SK-N-SH (cell line): ENCODE measurements at regions not wholly inside any gene's neighbourhood (a gene's known extent, or its start where the extent isn't known, plus 50 kb on each side); places are given as distances from the start of the nearest gene placed in this dataset.

Source experiments
- CTCF ChIA-PET: fragments of 300-600, 350-600 bp; formaldehyde crosslinking; extraction: SDS; loops from one replicate; lab custom pipeline; 2021; lab: Yijun Ruan, JAX
- POLR2A ChIA-PET: fragments of 350-600 bp; sonication (Branson Sonifier 250); formaldehyde crosslinking; extraction: SDS; loops from one replicate; lab custom pipeline; 2020; ENCODE audit warnings: antibody characterized with exemption, inconsistent platforms; lab: Yijun Ruan, JAX
- DNase-seq: peaks from one replicate; pipeline ENCODE4 v3.0.0; 2012
- H2AFZ ChIP-seq: fragments of 200-600 bp; sonication (generic); 2 replicates; pipeline ENCODE4 v1.8.1; 2016; ENCODE audit warnings: antibody characterized with exemption, mild to moderate bottlenecking, low read depth
- H3F3A ChIP-seq: fragments of 200-600 bp; sonication (generic); replicated peaks from 2 replicates; pipeline ENCODE3; 2016; ENCODE audit warnings: antibody characterized with exemption, mild to moderate bottlenecking; ENCODE audit not compliant: insufficient read depth
- H3K27ac ChIP-seq, 2 experiments: fragments of 200-500 bp in 1 of 2; fragments of 200-600 bp in 1 of 2; sonication (Bioruptor generic) in 1 of 2; sonication (generic), shearing (Covaris generic) in 1 of 2; 2 replicates each; pipeline versions ENCODE4 v1.5.1 to v1.6.1; 2014 to 2016; ENCODE audit warnings: low read depth in 2 of 2, inconsistent platforms in 1 of 2, low read length in 1 of 2, mild to moderate bottlenecking in 1 of 2, mixed read lengths in 1 of 2
- H3K27me3 ChIP-seq: fragments of 200-600 bp; sonication (generic), shearing (Covaris generic); 2 replicates; pipeline ENCODE4 v1.6.1; 2016; ENCODE audit warnings: mixed run types; ENCODE audit not compliant: insufficient read depth
- H3K36me3 ChIP-seq, 2 experiments: fragments of 200-500 bp in 1 of 2; fragments of 200-600 bp in 1 of 2; sonication (Bioruptor generic) in 1 of 2; sonication (generic) in 1 of 2; replicated peaks in 1 of 2; 2 replicates each; pipeline versions ENCODE3 to v1.5.1; 2014 to 2016; ENCODE audit warnings: low read length in 1 of 2, mild to moderate bottlenecking in 1 of 2; ENCODE audit not compliant: insufficient read depth in 2 of 2, control insufficient read depth in 1 of 2
- H3K4me1 ChIP-seq, 2 experiments: fragments of 200-500 bp in 1 of 2; fragments of 200-600 bp in 1 of 2; sonication (Bioruptor generic) in 1 of 2; sonication (generic), shearing (Covaris generic) in 1 of 2; 2 replicates each; pipeline versions ENCODE4 v1.5.1 to v1.6.1; 2014 to 2016; ENCODE audit warnings: low read depth in 1 of 2, low read length in 1 of 2, mixed run types in 1 of 2; ENCODE audit not compliant: insufficient read depth in 2 of 2, control insufficient read depth in 1 of 2
- H3K4me2 ChIP-seq: fragments of 200-600 bp; sonication (generic), shearing (Covaris generic); 2 replicates; pipeline ENCODE4 v1.6.1; 2017; ENCODE audit warnings: mixed run types
- H3K4me3 ChIP-seq, 2 experiments: fragments of 200-500 bp in 1 of 2; fragments of 200-600 bp in 1 of 2; sonication (Bioruptor generic) in 1 of 2; sonication (generic), shearing (Covaris generic) in 1 of 2; 2 replicates each; pipeline versions ENCODE4 v1.5.1 to v1.8.1; 2014 to 2016; ENCODE audit warnings: low read depth in 2 of 2, inconsistent platforms in 1 of 2, low read length in 1 of 2, mild to moderate bottlenecking in 1 of 2, mixed read lengths in 1 of 2, moderate library complexity in 1 of 2
- H3K79me2 ChIP-seq: fragments of 200-600 bp; sonication (generic); 2 replicates; pipeline ENCODE4 v1.8.1; 2017; ENCODE audit warnings: mild to moderate bottlenecking; ENCODE audit not compliant: insufficient read depth
- H3K9ac ChIP-seq: fragments of 200-600 bp; sonication (generic); 2 replicates; pipeline ENCODE4 v1.6.1; 2017; ENCODE audit warnings: mixed run types
- H3K9me2 ChIP-seq: fragments of 200-600 bp; sonication (generic); 2 replicates; pipeline ENCODE4 v1.6.1; 2017; ENCODE audit warnings: mixed run types
- H3K9me3 ChIP-seq: fragments of 200-600 bp; sonication (generic); 2 replicates; pipeline ENCODE4 v1.6.1; 2017; ENCODE audit warnings: mixed run types, mild to moderate bottlenecking, moderate library complexity
- H4K20me1 ChIP-seq: fragments of 200-600 bp; sonication (generic); 2 replicates; pipeline ENCODE4 v1.6.1; 2017; ENCODE audit warnings: mild to moderate bottlenecking, mixed run types; ENCODE audit not compliant: insufficient read depth
- EP300 ChIP-seq, 2 experiments: IDR thresholded peaks; 2 replicates each; pipeline versions ENCODE4 v1.4.0 to v1.6.1; 2012; ENCODE audit warnings: borderline replicate concordance in 1 of 2, low read depth in 1 of 2, low read length in 1 of 2
- EZH2phosphoT487 ChIP-seq: fragments of 200-600 bp; sonication (generic); IDR thresholded peaks from 2 replicates; pipeline ENCODE4 v1.6.1; 2017; ENCODE audit warnings: low read depth, mixed run types, mild to moderate bottlenecking, antibody characterized with exemption, moderate library complexity, borderline replicate concordance
- FOSL2 ChIP-seq: IDR thresholded peaks from 2 replicates; pipeline ENCODE4 v1.4.0; 2012; ENCODE audit warnings: low read depth, mild to moderate bottlenecking, moderate library complexity, borderline replicate concordance
- GABPA ChIP-seq: IDR thresholded peaks from 2 replicates; pipeline ENCODE4 v1.4.0; 2012; ENCODE audit warnings: low read depth, mild to moderate bottlenecking
- GATA2 ChIP-seq: sonication (generic); formaldehyde crosslinking; IDR thresholded peaks from 2 replicates; pipeline ENCODE4 v1.5.0; 2020; ENCODE audit warnings: mild to moderate bottlenecking, missing genetic modification reagents
- MEF2A ChIP-seq: IDR thresholded peaks from 2 replicates; pipeline ENCODE4 v1.4.0; 2012; ENCODE audit warnings: low read depth, borderline replicate concordance
- NFIC ChIP-seq: IDR thresholded peaks from 2 replicates; pipeline ENCODE4 v1.4.0; 2012; ENCODE audit warnings: borderline replicate concordance
- SIN3A ChIP-seq: IDR thresholded peaks from 2 replicates; pipeline ENCODE4 v1.6.1; 2012; ENCODE audit warnings: low read depth, mild to moderate bottlenecking, low read length, moderate library complexity, borderline replicate concordance
- SMC3 ChIP-seq: IDR thresholded peaks from 2 replicates; pipeline ENCODE4 v1.6.1; 2012; ENCODE audit warnings: low read depth, low read length, improper control_type of control experiment
- TAF1 ChIP-seq: IDR thresholded peaks from 2 replicates; pipeline ENCODE4 v1.6.1; 2012; ENCODE audit warnings: low read depth, mild to moderate bottlenecking, low read length, moderate library complexity, borderline replicate concordance
- TEAD4 ChIP-seq: IDR thresholded peaks from 2 replicates; pipeline ENCODE4 v1.4.0; 2012; ENCODE audit warnings: mild to moderate bottlenecking, borderline replicate concordance; ENCODE audit not compliant: insufficient read depth
- WGBS: methylation state at CpG from one replicate; pipeline ENCODE4 v1.1.6; 2017; ENCODE audit warnings: low lambda C conversion rate; 5-methylcytosine and 5-hydroxymethylcytosine counted together
- TF ChIP-seq, protein P1 (sequence below): IDR thresholded peaks from 2 replicates; pipeline ENCODE4 v1.4.0; 2012; ENCODE audit warnings: low read depth, borderline replicate concordance
- TF ChIP-seq, protein P2 (sequence below): fragments of 200-600 bp; sonication (generic); IDR thresholded peaks from 2 replicates; pipeline ENCODE4 v1.6.1; 2017; ENCODE audit warnings: antibody characterized with exemption, mild to moderate bottlenecking, moderate library complexity
- TF ChIP-seq, protein P3 (sequence below): IDR thresholded peaks from 2 replicates; pipeline ENCODE4; 2012
- TF ChIP-seq, protein P4 (sequence below): IDR thresholded peaks from 2 replicates; pipeline ENCODE4 v1.4.0; 2012; ENCODE audit warnings: low read depth, borderline replicate concordance

DNA sequence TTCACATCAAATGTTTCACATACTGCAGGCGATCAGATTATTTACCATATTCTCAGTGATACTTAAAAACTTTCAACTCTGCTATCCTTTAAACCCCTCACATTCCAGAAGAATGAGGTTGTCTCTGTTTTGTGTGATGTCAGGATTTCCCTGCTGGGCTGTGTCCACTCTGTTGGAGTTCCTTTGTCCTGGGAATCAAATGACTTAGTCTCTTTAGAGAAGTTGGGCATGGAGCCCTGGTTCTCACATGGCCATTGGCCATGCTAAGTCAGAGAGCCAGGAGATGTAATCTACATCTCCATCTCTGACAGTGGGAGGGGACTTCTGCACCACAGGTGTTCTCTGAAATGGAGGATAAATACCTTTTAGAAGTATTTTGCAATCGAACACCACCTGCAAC is 205.1 kb upstream of the MAF start:
- WGBS: 11% methylated on average over 2 of the region's 2 CpGs
- H4K20me1 ChIP-seq: no peaks in the 10 kb centered on the region
- H3K27ac ChIP-seq: no peak overlapping the region
- TF ChIP-seq, protein P1, sequence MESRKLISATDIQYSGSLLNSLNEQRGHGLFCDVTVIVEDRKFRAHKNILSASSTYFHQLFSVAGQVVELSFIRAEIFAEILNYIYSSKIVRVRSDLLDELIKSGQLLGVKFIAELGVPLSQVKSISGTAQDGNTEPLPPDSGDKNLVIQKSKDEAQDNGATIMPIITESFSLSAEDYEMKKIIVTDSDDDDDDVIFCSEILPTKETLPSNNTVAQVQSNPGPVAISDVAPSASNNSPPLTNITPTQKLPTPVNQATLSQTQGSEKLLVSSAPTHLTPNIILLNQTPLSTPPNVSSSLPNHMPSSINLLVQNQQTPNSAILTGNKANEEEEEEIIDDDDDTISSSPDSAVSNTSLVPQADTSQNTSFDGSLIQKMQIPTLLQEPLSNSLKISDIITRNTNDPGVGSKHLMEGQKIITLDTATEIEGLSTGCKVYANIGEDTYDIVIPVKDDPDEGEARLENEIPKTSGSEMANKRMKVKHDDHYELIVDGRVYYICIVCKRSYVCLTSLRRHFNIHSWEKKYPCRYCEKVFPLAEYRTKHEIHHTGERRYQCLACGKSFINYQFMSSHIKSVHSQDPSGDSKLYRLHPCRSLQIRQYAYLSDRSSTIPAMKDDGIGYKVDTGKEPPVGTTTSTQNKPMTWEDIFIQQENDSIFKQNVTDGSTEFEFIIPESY: no peak
- TF ChIP-seq SIN3A: no peak
- no peak for TF ChIP-seq EZH2phosphoT487
- no peak for TF ChIP-seq TEAD4
- no peak for TF ChIP-seq SMC3
- TF ChIP-seq MEF2A: no peak
- no peak for TF ChIP-seq GATA2 (CRISPR knock-in tag)
- no peak for TF ChIP-seq GABPA
- no peak for TF ChIP-seq NFIC
- TF ChIP-seq FOSL2: no peak
- TF ChIP-seq, protein P2, sequence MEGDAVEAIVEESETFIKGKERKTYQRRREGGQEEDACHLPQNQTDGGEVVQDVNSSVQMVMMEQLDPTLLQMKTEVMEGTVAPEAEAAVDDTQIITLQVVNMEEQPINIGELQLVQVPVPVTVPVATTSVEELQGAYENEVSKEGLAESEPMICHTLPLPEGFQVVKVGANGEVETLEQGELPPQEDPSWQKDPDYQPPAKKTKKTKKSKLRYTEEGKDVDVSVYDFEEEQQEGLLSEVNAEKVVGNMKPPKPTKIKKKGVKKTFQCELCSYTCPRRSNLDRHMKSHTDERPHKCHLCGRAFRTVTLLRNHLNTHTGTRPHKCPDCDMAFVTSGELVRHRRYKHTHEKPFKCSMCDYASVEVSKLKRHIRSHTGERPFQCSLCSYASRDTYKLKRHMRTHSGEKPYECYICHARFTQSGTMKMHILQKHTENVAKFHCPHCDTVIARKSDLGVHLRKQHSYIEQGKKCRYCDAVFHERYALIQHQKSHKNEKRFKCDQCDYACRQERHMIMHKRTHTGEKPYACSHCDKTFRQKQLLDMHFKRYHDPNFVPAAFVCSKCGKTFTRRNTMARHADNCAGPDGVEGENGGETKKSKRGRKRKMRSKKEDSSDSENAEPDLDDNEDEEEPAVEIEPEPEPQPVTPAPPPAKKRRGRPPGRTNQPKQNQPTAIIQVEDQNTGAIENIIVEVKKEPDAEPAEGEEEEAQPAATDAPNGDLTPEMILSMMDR: no peak
- no peak for TF ChIP-seq TAF1
- TF ChIP-seq, protein P3, sequence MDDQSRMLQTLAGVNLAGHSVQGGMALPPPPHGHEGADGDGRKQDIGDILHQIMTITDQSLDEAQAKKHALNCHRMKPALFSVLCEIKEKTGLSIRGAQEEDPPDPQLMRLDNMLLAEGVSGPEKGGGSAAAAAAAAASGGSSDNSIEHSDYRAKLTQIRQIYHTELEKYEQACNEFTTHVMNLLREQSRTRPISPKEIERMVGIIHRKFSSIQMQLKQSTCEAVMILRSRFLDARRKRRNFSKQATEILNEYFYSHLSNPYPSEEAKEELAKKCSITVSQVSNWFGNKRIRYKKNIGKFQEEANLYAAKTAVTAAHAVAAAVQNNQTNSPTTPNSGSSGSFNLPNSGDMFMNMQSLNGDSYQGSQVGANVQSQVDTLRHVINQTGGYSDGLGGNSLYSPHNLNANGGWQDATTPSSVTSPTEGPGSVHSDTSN: no peak
- TF ChIP-seq, protein P4, sequence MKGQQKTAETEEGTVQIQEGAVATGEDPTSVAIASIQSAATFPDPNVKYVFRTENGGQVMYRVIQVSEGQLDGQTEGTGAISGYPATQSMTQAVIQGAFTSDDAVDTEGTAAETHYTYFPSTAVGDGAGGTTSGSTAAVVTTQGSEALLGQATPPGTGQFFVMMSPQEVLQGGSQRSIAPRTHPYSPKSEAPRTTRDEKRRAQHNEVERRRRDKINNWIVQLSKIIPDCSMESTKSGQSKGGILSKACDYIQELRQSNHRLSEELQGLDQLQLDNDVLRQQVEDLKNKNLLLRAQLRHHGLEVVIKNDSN: no peak
- TF ChIP-seq EP300 (IDR thresholded peaks at IDR 0.05; ENCODE audit: borderline replicate concordance in 1 of 2, low read depth in 1 of 2, low read length in 1 of 2): no peak
- no peaks in the 10 kb centered on the region for H3K9me3 ChIP-seq
- H3K9ac ChIP-seq: no peak overlapping the region
- H3K9me2 ChIP-seq: no peaks in the 10 kb centered on the region
- H3K27me3 ChIP-seq: no peaks in the 10 kb centered on the region
- no peaks in the 10 kb centered on the region for H3K4me1 ChIP-seq
- ChIA-PET POLR2A (no interaction called here), CTCF (no interaction called here)
- H3K4me2 ChIP-seq: no peak overlapping the region
- no peaks in the 10 kb centered on the region for H3F3A ChIP-seq
- no peak overlapping the region for H3K4me3 ChIP-seq
- H3K36me3 ChIP-seq: no peaks in the 10 kb centered on the region
- no peak for DNase-seq
- no peak overlapping the region for H2AFZ ChIP-seq
- H3K79me2 ChIP-seq: no peaks in the 10 kb centered on the region
